Brain microvascular endothelial cell (primary cell): ENCODE measurements at regions not wholly inside any gene's neighbourhood (a gene's known extent, or its start where the extent isn't known, plus 50 kb on each side); places are given as distances from the start of the nearest gene placed in this dataset.

Source experiments
- DNase-seq: peaks from one replicate; pipeline ENCODE4 v3.0.0-alpha.2; 2020
- H3K27ac ChIP-seq: fragments of 250-450 bp; sonication (Bioruptor Pico); 2 replicates; pipeline ENCODE4 v1.5.1; 2020; ENCODE audit warnings: mild to moderate bottlenecking, moderate library complexity
- H3K27me3 ChIP-seq: fragments of 250-450 bp; sonication (Bioruptor Pico); replicated peaks from 2 replicates; pipeline ENCODE4 v1.5.1; 2020; ENCODE audit warnings: mild to moderate bottlenecking
- H3K36me3 ChIP-seq: fragments of 250-450 bp; sonication (Bioruptor Pico); replicated peaks from 2 replicates; pipeline ENCODE4 v1.5.1; 2020; ENCODE audit warnings: mild to moderate bottlenecking
- H3K4me3 ChIP-seq: 2 replicates; pipeline ENCODE4 v1.5.1; 2011; ENCODE audit warnings: low read depth, mild to moderate bottlenecking, control low read depth, low read length, moderate library complexity
- CTCF ChIP-seq: IDR thresholded peaks from 2 replicates; pipeline ENCODE4 v1.5.1; 2011; ENCODE audit warnings: low read depth, mild to moderate bottlenecking, moderate library complexity, low read length, control low read depth, inconsistent platforms; ENCODE audit errors: missing control alignments
- in situ Hi-C: cut with HindIII; loops from 2 replicates; pipeline ENCODE4 v1.10.0; 2017; ENCODE audit warnings: low sequenced_read_pairs, low pct_ligation_motif_present

GRCh38 chr13:109606520-109606919 lies 179.9 kb downstream of the IRS2 start:
- no peak for TF ChIP-seq CTCF
- no peaks in the 10 kb centered on the region for H3K27me3 ChIP-seq
- no peak for DNase-seq
- in situ Hi-C loops = no loop called here
- H3K4me3 ChIP-seq = no peak overlapping the region
- H3K36me3 ChIP-seq = no peaks in the 10 kb centered on the region
- H3K27ac ChIP-seq = no peak overlapping the region

GRCh38 chr13:109605846-109606245 lies 180.5 kb downstream of the IRS2 start:
- H3K4me3 ChIP-seq = no peak overlapping the region
- no peak for DNase-seq
- H3K27ac ChIP-seq = no peak overlapping the region
- no peaks in the 10 kb centered on the region for H3K36me3 ChIP-seq
- in situ Hi-C loops = no loop called here
- H3K27me3 ChIP-seq = no peaks in the 10 kb centered on the region
- no peak for TF ChIP-seq CTCF

- in situ Hi-C loops = no loop called here
- no peak for TF ChIP-seq CTCF
Observed at GRCh38 chr13:109604894-109605293, 181.5 kb downstream of the IRS2 start.

GRCh38 chr13:109602356-109602755 lies 184.0 kb downstream of the IRS2 start:
- in situ Hi-C loops = no loop called here
- no peaks in the 10 kb centered on the region for H3K27me3 ChIP-seq
- no peak for TF ChIP-seq CTCF
- H3K36me3 ChIP-seq = no peaks in the 10 kb centered on the region
- no peak overlapping the region for H3K4me3 ChIP-seq
- no peak for DNase-seq
- no peak overlapping the region for H3K27ac ChIP-seq

More at GRCh38 chr13:109604894-109605293, 181.5 kb downstream of the IRS2 start:
- no peak overlapping the region for H3K27ac ChIP-seq
- H3K4me3 ChIP-seq = no peak overlapping the region
- no peaks in the 10 kb centered on the region for H3K36me3 ChIP-seq
- no peak for DNase-seq
- no peaks in the 10 kb centered on the region for H3K27me3 ChIP-seq

GRCh38 chr13:109599901-109600657 lies 186.3 kb downstream of the IRS2 start:
- no peak overlapping the region for H3K4me3 ChIP-seq
- no peaks in the 10 kb centered on the region for H3K36me3 ChIP-seq
- no peaks in the 10 kb centered on the region for H3K27me3 ChIP-seq
- in situ Hi-C loops = no loop called here
- no peak overlapping the region for H3K27ac ChIP-seq
- no peak for TF ChIP-seq CTCF
- no peak for DNase-seq

- in situ Hi-C loops = no loop called here
- no peaks in the 10 kb centered on the region for H3K36me3 ChIP-seq
- no peak overlapping the region for H3K27ac ChIP-seq
- DNase-seq = no peak
- no peak overlapping the region for H3K4me3 ChIP-seq
- TF ChIP-seq CTCF = no peak
- no peaks in the 10 kb centered on the region for H3K27me3 ChIP-seq
Observed at GRCh38 chr13:109595471-109595870, 190.9 kb downstream of the IRS2 start.
